Stomach smooth muscle (tissue), 2 donors: ENCODE measurements at regions not wholly inside any gene's neighbourhood (a gene's known extent, or its start where the extent isn't known, plus 50 kb on each side); places are given as distances from the start of the nearest gene placed in this dataset.
A peak's percentile ranks its signal among the peaks of the same experiment; 100 is the strongest.

Experiments used
- H3K27ac ChIP-seq: one replicate; pipeline ENCODE4 v1.7.0; 2013; ENCODE audit warnings: mild to moderate bottlenecking, low read length, inconsistent platforms
- H3K27me3 ChIP-seq, 2 donors: one replicate each; pipeline ENCODE4 v1.7.0; 2013; ENCODE audit warnings: low read length in 2 of 2; ENCODE audit not compliant: insufficient read depth in 2 of 2, control insufficient read depth in 1 of 2
- H3K36me3 ChIP-seq, 2 donors: one replicate each; pipeline ENCODE4 v1.7.0; 2013; ENCODE audit warnings: low read length in 2 of 2; ENCODE audit not compliant: control insufficient read depth in 2 of 2, insufficient read depth in 2 of 2
- H3K4me1 ChIP-seq: one replicate; pipeline ENCODE4 v1.7.0; 2013; ENCODE audit warnings: low read length; ENCODE audit not compliant: control insufficient read depth, insufficient read depth
- H3K4me3 ChIP-seq, 2 donors: one replicate each; pipeline ENCODE4 v1.7.0; 2013; ENCODE audit warnings: low read length in 2 of 2
- H3K9ac ChIP-seq, 2 donors: one replicate each; pipeline ENCODE4 v1.7.0; 2013; ENCODE audit warnings: low read length in 2 of 2, mild to moderate bottlenecking in 1 of 2
- H3K9me3 ChIP-seq, 2 donors: one replicate each; pipeline ENCODE4 v1.7.0; 2013; ENCODE audit warnings: low read length in 2 of 2; ENCODE audit not compliant: control insufficient read depth in 2 of 2
- donor health status: healthy.
- donor health status: Pancreatic carcinoma.

GRCh38 chr20:48246061-48246790 lies 460.9 kb upstream of the SULF2 start:
- Histone ChIP-seq H3K36me3 (no peaks in the 10 kb centered on the region), H3K4me1 (no peaks in the 10 kb centered on the region), H3K9me3 (no peaks in the 10 kb centered on the region), H3K9ac (no peak overlapping the region), H3K4me3 (no peak overlapping the region), H3K27ac (no peak overlapping the region), H3K27me3 (no peaks in the 10 kb centered on the region)

DNA sequence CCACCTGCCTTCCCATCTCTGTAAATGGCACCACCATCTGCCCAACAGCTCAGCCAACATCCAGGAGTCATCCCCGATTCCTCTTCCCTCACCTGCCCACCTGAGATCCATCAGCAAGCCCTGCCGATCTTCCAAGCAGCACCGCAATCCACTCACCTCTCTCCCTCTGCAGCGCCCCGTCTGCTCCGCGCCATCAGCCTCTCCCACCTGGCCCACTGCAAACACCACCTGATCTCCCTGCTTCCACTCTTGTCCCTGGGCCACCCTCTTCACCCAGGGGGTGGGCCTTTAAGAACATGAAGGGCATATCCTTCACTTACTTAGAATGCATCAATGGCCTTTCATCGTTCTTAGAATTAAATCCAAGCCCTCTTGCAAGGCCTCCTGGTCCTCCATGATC lies 457.3 kb upstream of the SULF2 start:
- no peak overlapping the region for H3K9ac ChIP-seq
- H3K36me3 ChIP-seq = no peaks in the 10 kb centered on the region
- H3K27ac ChIP-seq = no peak overlapping the region
- H3K4me3 ChIP-seq = no peak overlapping the region
- H3K4me1 ChIP-seq = peaks cover 10% of the 10 kb centered on the region
- H3K27me3 ChIP-seq = no peaks in the 10 kb centered on the region
- H3K9me3 ChIP-seq = no peaks in the 10 kb centered on the region

- Histone ChIP-seq H3K36me3 (no peaks in the 10 kb centered on the region), H3K27ac (no peak overlapping the region), H3K27me3 (no peaks in the 10 kb centered on the region), H3K4me1 (peaks cover 20% of the 10 kb centered on the region), H3K4me3 (no peak overlapping the region), H3K9ac (no peak overlapping the region), H3K9me3 (no peaks in the 10 kb centered on the region)
These were observed 456.2 kb upstream of the SULF2 start for GRCh38 chr20:48241482-48241881.

GRCh38 chr20:48238781-48239180 lies 453.5 kb upstream of the SULF2 start:
- Histone ChIP-seq H3K4me3 (no peak overlapping the region), H3K36me3 (no peaks in the 10 kb centered on the region), H3K9me3 (no peaks in the 10 kb centered on the region), H3K4me1 (peaks cover 26% of the 10 kb centered on the region), H3K27ac (peak overlapping the region; percentile 49), H3K27me3 (no peaks in the 10 kb centered on the region), H3K9ac (no peak overlapping the region)

DNA sequence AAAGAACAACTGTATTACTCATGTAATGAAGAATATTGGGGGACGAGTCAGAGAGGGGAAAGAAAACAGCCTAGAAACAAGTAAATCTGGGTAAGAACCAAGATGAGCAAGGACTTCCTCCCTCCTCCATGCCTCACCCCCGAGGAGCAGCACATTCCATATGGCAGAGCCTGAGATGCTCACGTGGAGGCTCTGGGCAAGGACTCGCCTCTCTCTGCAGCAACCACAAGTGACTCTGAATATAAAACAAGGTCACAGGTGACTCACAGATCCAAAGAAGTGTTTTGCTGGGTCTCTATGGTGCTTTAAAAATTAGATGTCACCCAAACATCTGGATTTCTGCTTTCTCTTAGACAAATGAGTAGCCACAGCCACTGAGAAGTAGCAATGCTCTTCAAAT lies 453.0 kb upstream of the SULF2 start:
- Histone ChIP-seq H3K36me3 (no peaks in the 10 kb centered on the region), H3K27me3 (no peaks in the 10 kb centered on the region), H3K9ac (no peak overlapping the region), H3K27ac (peak overlapping the region; percentile 49), H3K4me1 (peaks cover 26% of the 10 kb centered on the region), H3K4me3 (no peak overlapping the region), H3K9me3 (no peaks in the 10 kb centered on the region)

GRCh38 chr20:48236000-48236970 lies 451.0 kb upstream of the SULF2 start:
- peaks cover 26% of the 10 kb centered on the region for H3K4me1 ChIP-seq
- peak overlapping the region in 1 of 2 donors; percentile 20 for H3K4me3 ChIP-seq
- peaks cover 0 to 4% of the 10 kb centered on the region in 2 donors for H3K9me3 ChIP-seq
- no peaks in the 10 kb centered on the region for H3K36me3 ChIP-seq
- no peaks in the 10 kb centered on the region for H3K27me3 ChIP-seq
- peak overlapping the region in 1 of 2 donors; percentile 4 for H3K9ac ChIP-seq
- H3K27ac ChIP-seq = peak overlapping the region; percentile 73

DNA sequence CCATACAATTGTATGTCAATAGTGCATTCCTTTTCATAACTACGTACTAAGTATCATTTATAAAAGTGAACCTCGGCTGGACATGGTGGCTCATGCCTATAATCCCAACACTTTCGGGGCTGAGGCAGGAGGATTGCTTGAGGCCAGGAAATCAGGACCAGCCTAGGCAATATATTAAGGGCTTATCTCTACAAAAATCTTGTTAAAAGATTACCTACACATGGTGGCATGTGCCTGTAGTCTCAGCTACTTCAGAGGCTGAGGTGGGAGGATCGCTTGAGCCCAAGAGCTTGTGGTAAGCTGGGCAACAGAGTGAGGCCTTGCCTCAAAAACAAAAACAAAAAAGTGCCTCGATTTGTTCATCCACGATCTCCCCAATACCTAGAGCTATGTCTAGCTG lies 449.7 kb upstream of the SULF2 start:
- no peak overlapping the region for H3K27ac ChIP-seq
- H3K9me3 ChIP-seq = peaks cover 0 to 4% of the 10 kb centered on the region in 2 donors
- no peak overlapping the region for H3K4me3 ChIP-seq
- no peaks in the 10 kb centered on the region for H3K36me3 ChIP-seq
- no peak overlapping the region for H3K9ac ChIP-seq
- H3K27me3 ChIP-seq = no peaks in the 10 kb centered on the region
- H3K4me1 ChIP-seq = peaks cover 26% of the 10 kb centered on the region

- Histone ChIP-seq H3K9me3 (peaks cover 0 to 4% of the 10 kb centered on the region in 2 donors), H3K27me3 (no peaks in the 10 kb centered on the region), H3K27ac (no peak overlapping the region)
These were observed 446.1 kb upstream of the SULF2 start for GRCh38 chr20:48231253-48231930.

DNA sequence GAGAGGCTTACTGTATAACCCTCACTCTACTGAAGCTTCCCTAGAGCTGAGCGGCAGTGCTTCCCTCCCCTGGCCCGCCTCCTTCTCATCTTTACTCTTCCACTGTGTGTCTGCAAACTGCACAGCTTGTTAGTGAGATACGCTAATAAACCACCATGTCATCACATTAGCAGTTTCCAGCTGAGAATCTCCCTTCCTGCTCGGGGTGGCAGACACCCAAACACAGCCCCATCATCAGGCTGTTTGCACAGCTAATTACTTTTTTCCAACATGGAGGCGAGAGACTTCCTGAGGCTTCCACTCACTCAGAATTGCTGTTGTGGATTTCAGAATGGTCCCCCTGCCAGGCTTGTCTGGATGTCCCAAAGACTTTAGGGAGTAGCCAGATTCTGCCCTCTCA lies 444.9 kb upstream of the SULF2 start:
- no peak overlapping the region for H3K27ac ChIP-seq
- no peaks in the 10 kb centered on the region for H3K27me3 ChIP-seq
- peaks cover 2% of the 10 kb centered on the region for H3K4me1 ChIP-seq
- peaks cover 0 to 4% of the 10 kb centered on the region in 2 donors for H3K9me3 ChIP-seq
- no peaks in the 10 kb centered on the region for H3K36me3 ChIP-seq
- H3K4me3 ChIP-seq = no peak overlapping the region
- no peak overlapping the region for H3K9ac ChIP-seq

More at GRCh38 chr20:48231253-48231930, 446.1 kb upstream of the SULF2 start:
- peaks cover 8% of the 10 kb centered on the region for H3K4me1 ChIP-seq
- no peaks in the 10 kb centered on the region for H3K36me3 ChIP-seq
- H3K4me3 ChIP-seq = no peak overlapping the region
- H3K9ac ChIP-seq = no peak overlapping the region

DNA sequence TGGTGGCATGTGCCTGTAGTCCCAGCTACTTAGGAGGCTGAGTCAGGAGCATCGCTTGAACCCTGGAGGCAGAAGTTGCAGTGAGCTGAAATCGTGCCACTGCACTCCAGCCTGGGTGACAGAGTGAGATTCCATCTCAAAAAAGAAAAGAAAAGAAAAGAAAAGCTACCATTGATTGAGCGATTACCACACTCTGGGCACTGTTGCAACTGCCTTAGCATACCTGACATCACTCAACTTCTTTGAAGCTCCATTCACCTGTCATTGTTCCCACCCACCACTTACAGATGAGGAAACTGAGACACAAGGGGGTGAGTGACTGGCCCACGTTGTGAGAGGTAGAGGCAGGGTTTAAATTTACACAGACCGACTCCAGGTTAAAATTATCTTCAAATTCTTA lies 442.1 kb upstream of the SULF2 start:
- H3K9ac ChIP-seq = no peak overlapping the region
- H3K27me3 ChIP-seq = no peaks in the 10 kb centered on the region
- H3K27ac ChIP-seq = no peak overlapping the region
- H3K9me3 ChIP-seq = peaks cover 0 to 4% of the 10 kb centered on the region in 2 donors
- H3K4me3 ChIP-seq = no peak overlapping the region
- peaks cover 6% of the 10 kb centered on the region for H3K4me1 ChIP-seq
- H3K36me3 ChIP-seq = no peaks in the 10 kb centered on the region
